ENCODE measurements at regions not wholly inside any gene's neighbourhood (a gene's known extent, or its start where the extent isn't known, plus 50 kb on each side); places are given as distances from the start of the nearest gene placed in this dataset.

- TF ChIP-seq CTCF (IDR thresholded peaks at IDR 0.05) (no peak), POLR2A (IDR thresholded peaks at IDR 0.05) (no peak)
Observed at GRCh38 chr16:7964744-7965143, 625.6 kb downstream of the TMEM114 start.
